ENCODE measurements at regions not wholly inside any gene's neighbourhood (a gene's known extent, or its start where the extent isn't known, plus 50 kb on each side); places are given as distances from the start of the nearest gene placed in this dataset.

GRCh38 chr16:76931186-76931585 is 259.8 kb upstream of the MON1B start:
- H3K36me3 Mint-ChIP-seq (ENCODE audit: low read depth): no peaks in the 10 kb centered on the region

GRCh38 chr16:76932541-76933211 is 258.3 kb upstream of the MON1B start:
- Mint-ChIP-seq H3K27me3 (ENCODE audit: insufficient read depth) (no peaks in the 10 kb centered on the region), H3K27ac (no peak overlapping the region), H3K9me3 (no peaks in the 10 kb centered on the region), H3K4me3 (no peak overlapping the region), H3K4me1 (no peaks in the 10 kb centered on the region), H3K36me3 (ENCODE audit: low read depth) (no peaks in the 10 kb centered on the region)
- H3K9me3 ChIP-seq (ENCODE audit: control insufficient read depth, low read length): no peaks in the 10 kb centered on the region
- TF ChIP-seq CTCF (conservative IDR thresholded peaks at IDR 0.05): no peak
- H3K4me3 ChIP-seq (ENCODE audit: low read length): no peak overlapping the region
- 80% methylated on average over 1 of the region's 1 CpG; no CpG with 5 or more reads in 1 of the 2 experiments for WGBS, 2 experiments (ENCODE audit: insufficient coverage in 1 of 2, insufficient read length in 1 of 2)
- H3K36me3 ChIP-seq (ENCODE audit: control insufficient read depth, insufficient read depth, low read length): no peaks in the 10 kb centered on the region
- no peak for DNase-seq
- no peaks in the 10 kb centered on the region for H3K4me1 ChIP-seq (ENCODE audit: control insufficient read depth, insufficient read depth, low read length)
- H3K27me3 ChIP-seq (ENCODE audit: control insufficient read depth, insufficient read depth, low read length, poor library complexity, severe bottlenecking): no peaks in the 10 kb centered on the region
- H3K27ac ChIP-seq (ENCODE audit: low read depth, low read length): no peak overlapping the region
- no peak overlapping the region for H3K9ac ChIP-seq (ENCODE audit: extremely low read depth, low read length, poor library complexity, severe bottlenecking)

More at GRCh38 chr16:76931186-76931585, 259.8 kb upstream of the MON1B start:
- no peak overlapping the region for H3K27ac Mint-ChIP-seq
- DNase-seq: no peak
- H3K9me3 ChIP-seq (ENCODE audit: control insufficient read depth, low read length): no peaks in the 10 kb centered on the region
- no peak overlapping the region for H3K4me3 ChIP-seq (ENCODE audit: low read length)
- no peaks in the 10 kb centered on the region for H3K36me3 ChIP-seq (ENCODE audit: control insufficient read depth, insufficient read depth, low read length)
- WGBS, 2 experiments (ENCODE audit: insufficient coverage in 1 of 2, insufficient read length in 1 of 2): 85 to 86% methylated on average over 1 of the region's 1 CpG
- H3K4me3 Mint-ChIP-seq: no peak overlapping the region
- H3K4me1 ChIP-seq (ENCODE audit: control insufficient read depth, insufficient read depth, low read length): no peaks in the 10 kb centered on the region
- TF ChIP-seq CTCF (conservative IDR thresholded peaks at IDR 0.05): no peak
- H3K27ac ChIP-seq (ENCODE audit: low read depth, low read length): no peak overlapping the region
- no peaks in the 10 kb centered on the region for H3K9me3 Mint-ChIP-seq
- H3K4me1 Mint-ChIP-seq: no peaks in the 10 kb centered on the region
- H3K27me3 ChIP-seq (ENCODE audit: control insufficient read depth, insufficient read depth, low read length, poor library complexity, severe bottlenecking): no peaks in the 10 kb centered on the region
- no peak overlapping the region for H3K9ac ChIP-seq (ENCODE audit: extremely low read depth, low read length, poor library complexity, severe bottlenecking)
- H3K27me3 Mint-ChIP-seq (ENCODE audit: insufficient read depth): no peaks in the 10 kb centered on the region

- H3K4me1 ChIP-seq (ENCODE audit: control insufficient read depth, insufficient read depth, low read length): no peaks in the 10 kb centered on the region
- no peaks in the 10 kb centered on the region for H3K36me3 ChIP-seq (ENCODE audit: control insufficient read depth, insufficient read depth, low read length)
- Mint-ChIP-seq H3K27me3 (ENCODE audit: insufficient read depth) (no peaks in the 10 kb centered on the region), H3K4me1 (no peaks in the 10 kb centered on the region), H3K36me3 (ENCODE audit: low read depth) (no peaks in the 10 kb centered on the region), H3K9me3 (no peaks in the 10 kb centered on the region), H3K4me3 (no peak overlapping the region), H3K27ac (no peak overlapping the region)
- no peak overlapping the region for H3K4me3 ChIP-seq (ENCODE audit: low read length)
- no peak for DNase-seq
- 93 to 100% methylated on average over 1 of the region's 1 CpG for WGBS, 2 experiments (ENCODE audit: insufficient coverage in 1 of 2, insufficient read length in 1 of 2)
- no peak overlapping the region for H3K27ac ChIP-seq (ENCODE audit: low read depth, low read length)
- TF ChIP-seq CTCF (conservative IDR thresholded peaks at IDR 0.05): no peak
- no peaks in the 10 kb centered on the region for H3K27me3 ChIP-seq (ENCODE audit: control insufficient read depth, insufficient read depth, low read length, poor library complexity, severe bottlenecking)
- no peaks in the 10 kb centered on the region for H3K9me3 ChIP-seq (ENCODE audit: control insufficient read depth, low read length)
- no peak overlapping the region for H3K9ac ChIP-seq (ENCODE audit: extremely low read depth, low read length, poor library complexity, severe bottlenecking)
These were observed 250.7 kb upstream of the MON1B start for GRCh38 chr16:76940251-76940650.
